PC-9 (cell line): ENCODE measurements at regions not wholly inside any gene's neighbourhood (a gene's known extent, or its start where the extent isn't known, plus 50 kb on each side); places are given as distances from the start of the nearest gene placed in this dataset.

Experiments used
- BruUV-seq: library from RNA; stranded (reverse); fragments of 400-500 nt; replicated peaks from 2 replicates; lab custom pipeline; 2021; lab: Mats Ljungman, UMichigan
- CTCF ChIA-PET: fragments of 300-600 bp; sonication (Branson Sonifier 250); formaldehyde crosslinking; loops from one replicate; lab custom pipeline; 2022; ENCODE audit warnings: antibody characterized with exemption; lab: Charles Lee
- POLR2A ChIA-PET: fragments of 300-600 bp; sonication (Branson Sonifier 250); formaldehyde crosslinking; loops from one replicate; lab custom pipeline; 2022; ENCODE audit warnings: antibody characterized with exemption; ENCODE audit not compliant: unreplicated experiment; lab: Charles Lee
- DNase-seq, 2 experiments: peaks; one replicate each; pipeline versions ENCODE4 v3.0.0 to v3.0.0-alpha.2; 2015 to 2022; ENCODE audit warnings: mixed read lengths in 1 of 2
- H2AFZ ChIP-seq: fragments of 200-600 bp; sonication (generic); 2 replicates; pipeline ENCODE4 v1.8.1; 2017; ENCODE audit warnings: antibody characterized with exemption
- H3F3A ChIP-seq: fragments of 200-600 bp; sonication (generic); 2 replicates; pipeline ENCODE4 v1.8.1; 2017; ENCODE audit warnings: antibody characterized with exemption, mild to moderate bottlenecking, low read depth; ENCODE audit not compliant: insufficient read depth
- H3K27ac ChIP-seq: fragments of 200-600 bp; sonication (generic); 2 replicates; pipeline ENCODE4 v1.6.1; 2016; ENCODE audit warnings: mixed run types
- H3K27me3 ChIP-seq: fragments of 200-600 bp; sonication (generic); 2 replicates; pipeline ENCODE4 v1.6.1; 2016; ENCODE audit warnings: low read depth, mixed run types; ENCODE audit not compliant: insufficient read depth
- H3K36me3 ChIP-seq: fragments of 200-600 bp; sonication (generic); 2 replicates; pipeline ENCODE4 v1.6.1; 2016; ENCODE audit warnings: low read depth, mixed run types
- H3K4me1 ChIP-seq: fragments of 200-600 bp; sonication (generic); replicated peaks from 2 replicates; pipeline ENCODE4 v1.6.1; 2016; ENCODE audit warnings: mixed run types; ENCODE audit not compliant: insufficient read depth
- H3K4me2 ChIP-seq: fragments of 200-600 bp; sonication (generic); 2 replicates; pipeline ENCODE4 v1.6.1; 2017; ENCODE audit warnings: mixed run types
- H3K4me3 ChIP-seq: fragments of 200-600 bp; sonication (generic); 2 replicates; pipeline ENCODE4 v1.6.1; 2016; ENCODE audit warnings: mixed run types
- H3K79me2 ChIP-seq: fragments of 200-600 bp; sonication (generic); 2 replicates; pipeline ENCODE4 v1.6.1; 2017; ENCODE audit warnings: low read depth, mixed run types
- H3K9me2 ChIP-seq: fragments of 200-600 bp; sonication (generic); 2 replicates; pipeline ENCODE4 v1.8.1; 2017; ENCODE audit warnings: mild to moderate bottlenecking; ENCODE audit not compliant: insufficient read depth
- H3K9me3 ChIP-seq: fragments of 200-600 bp; sonication (generic); 2 replicates; pipeline ENCODE4 v1.8.1; 2016; ENCODE audit warnings: low read depth; ENCODE audit not compliant: insufficient read depth
- H4K20me1 ChIP-seq: fragments of 200-600 bp; sonication (generic); 2 replicates; pipeline ENCODE4 v1.8.1; 2017; ENCODE audit not compliant: insufficient read depth
- CTCF ChIP-seq: fragments of 200-600 bp; sonication (generic); conservative IDR thresholded peaks from 2 replicates; pipeline ENCODE4 v1.6.1; 2017; ENCODE audit warnings: mixed run types, antibody characterized with exemption, mild to moderate bottlenecking, moderate library complexity
- EZH2 ChIP-seq: fragments of 200-600 bp; sonication (generic); IDR thresholded peaks from 2 replicates; pipeline ENCODE4 v1.8.0; 2017; ENCODE audit warnings: antibody characterized with exemption, low read depth
- intact Hi-C: fragments of 100-400 bp; cut with micrococcal nuclease; formaldehyde crosslinking; loops from one replicate; pipeline ENCODE4 v1.10.0; 2022; ENCODE audit not compliant: unreplicated experiment

GRCh38 chr14:97095269-97095668 is 298.1 kb downstream of the VRK1 start:
- ChIA-PET CTCF (no interaction called here), POLR2A (no interaction called here)
- no peak for DNase-seq
- H4K20me1 ChIP-seq, result no peaks in the 10 kb centered on the region
- no peaks in the 10 kb centered on the region for H3K4me1 ChIP-seq
- H3K4me3 ChIP-seq, result no peak overlapping the region
- H3K4me2 ChIP-seq, result no peak overlapping the region
- intact Hi-C loops, result no loop called here
- no TSS peak for BruUV-seq
- TF ChIP-seq EZH2 (no peak), CTCF (no peak)
- no peaks in the 10 kb centered on the region for H3K9me2 ChIP-seq
- H3F3A ChIP-seq, result no peaks in the 10 kb centered on the region
- no peaks in the 10 kb centered on the region for H3K36me3 ChIP-seq
- H3K79me2 ChIP-seq, result no peaks in the 10 kb centered on the region
- H3K27me3 ChIP-seq, result no peaks in the 10 kb centered on the region
- H3K27ac ChIP-seq, result no peak overlapping the region
- H3K9me3 ChIP-seq, result no peaks in the 10 kb centered on the region
- H2AFZ ChIP-seq, result no peak overlapping the region

- no peaks in the 10 kb centered on the region for H3K9me3 ChIP-seq
- TF ChIP-seq CTCF (no peak), EZH2 (no peak)
- H3K36me3 ChIP-seq, result no peaks in the 10 kb centered on the region
- H3K9me2 ChIP-seq, result no peaks in the 10 kb centered on the region
- no TSS peak for BruUV-seq
- H3K4me1 ChIP-seq, result no peaks in the 10 kb centered on the region
- H3K79me2 ChIP-seq, result no peaks in the 10 kb centered on the region
- no peak overlapping the region for H2AFZ ChIP-seq
- H3F3A ChIP-seq, result no peaks in the 10 kb centered on the region
- no peaks in the 10 kb centered on the region for H3K27me3 ChIP-seq
- no peak overlapping the region for H3K4me3 ChIP-seq
- POLR2A ChIA-PET, result no interaction called here
- H4K20me1 ChIP-seq, result no peaks in the 10 kb centered on the region
- no peak for DNase-seq
- no peak overlapping the region for H3K27ac ChIP-seq
- CTCF ChIA-PET, result no interaction called here
- intact Hi-C loops, result no loop called here
- no peak overlapping the region for H3K4me2 ChIP-seq
These were observed 300.1 kb downstream of the VRK1 start for GRCh38 chr14:97097296-97097695.

GRCh38 chr14:97100306-97100705 is 303.1 kb downstream of the VRK1 start:
- Histone ChIP-seq H3K4me2 (no peak overlapping the region), H3K4me3 (no peak overlapping the region), H2AFZ (no peak overlapping the region), H3K4me1 (no peaks in the 10 kb centered on the region), H3K9me3 (no peaks in the 10 kb centered on the region), H3K36me3 (no peaks in the 10 kb centered on the region), H3F3A (no peaks in the 10 kb centered on the region), H3K27me3 (no peaks in the 10 kb centered on the region), H3K9me2 (no peaks in the 10 kb centered on the region), H3K27ac (no peak overlapping the region), H3K79me2 (no peaks in the 10 kb centered on the region), H4K20me1 (no peaks in the 10 kb centered on the region)
- no peak for DNase-seq
- TF ChIP-seq EZH2 (no peak), CTCF (no peak)
- ChIA-PET CTCF (no interaction called here), POLR2A (no interaction called here)
- intact Hi-C loops, result no loop called here
- no TSS peak for BruUV-seq
